Omental fat pad (tissue), 3 donors: ENCODE measurements at regions not wholly inside any gene's neighbourhood (a gene's known extent, or its start where the extent isn't known, plus 50 kb on each side); places are given as distances from the start of the nearest gene placed in this dataset.

Source experiments
- ATAC-seq: fragments of 150-250 bp; one replicate; pipeline ENCODE4 v1.9.1; 2016; ENCODE audit warnings: mild to moderate bottlenecking, moderate library complexity; ENCODE audit not compliant: low FRiP score
- DNase-seq: peaks from one replicate; pipeline ENCODE4 v3.0.0-alpha.2; 2019; ENCODE audit warnings: low spot score
- TF ChIP-seq, protein P1 (sequence below), 3 donors: fragments of 450-650 bp; IDR thresholded peaks; one replicate each; pipeline ENCODE4 v1.5.1; 2016 to 2017; ENCODE audit warnings: antibody characterized with exemption in 3 of 3, mild to moderate bottlenecking in 3 of 3, moderate library complexity in 2 of 3

DNA sequence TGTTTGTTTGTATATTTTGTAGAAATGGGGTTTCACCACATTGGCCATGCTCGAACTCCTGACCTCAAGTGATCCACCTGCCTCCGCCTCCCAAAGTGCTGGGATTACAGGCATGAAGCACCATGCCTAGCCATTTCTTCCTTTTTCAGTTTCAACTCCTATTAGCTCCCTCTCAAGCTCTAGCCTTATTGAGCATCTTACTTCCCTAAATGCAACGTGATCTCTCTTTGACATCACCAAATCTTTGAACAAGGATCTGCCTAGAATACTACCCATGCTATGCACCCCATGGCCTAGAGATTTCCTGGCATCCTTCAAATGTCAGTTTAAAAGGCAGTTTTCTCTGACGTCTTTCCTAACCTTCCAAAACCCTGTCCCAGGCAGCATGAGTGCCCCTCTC, 91.1 kb upstream of the NR5A2 start:
- DNase-seq (no peak), ATAC-seq (no peak)
- TF ChIP-seq, protein P1, sequence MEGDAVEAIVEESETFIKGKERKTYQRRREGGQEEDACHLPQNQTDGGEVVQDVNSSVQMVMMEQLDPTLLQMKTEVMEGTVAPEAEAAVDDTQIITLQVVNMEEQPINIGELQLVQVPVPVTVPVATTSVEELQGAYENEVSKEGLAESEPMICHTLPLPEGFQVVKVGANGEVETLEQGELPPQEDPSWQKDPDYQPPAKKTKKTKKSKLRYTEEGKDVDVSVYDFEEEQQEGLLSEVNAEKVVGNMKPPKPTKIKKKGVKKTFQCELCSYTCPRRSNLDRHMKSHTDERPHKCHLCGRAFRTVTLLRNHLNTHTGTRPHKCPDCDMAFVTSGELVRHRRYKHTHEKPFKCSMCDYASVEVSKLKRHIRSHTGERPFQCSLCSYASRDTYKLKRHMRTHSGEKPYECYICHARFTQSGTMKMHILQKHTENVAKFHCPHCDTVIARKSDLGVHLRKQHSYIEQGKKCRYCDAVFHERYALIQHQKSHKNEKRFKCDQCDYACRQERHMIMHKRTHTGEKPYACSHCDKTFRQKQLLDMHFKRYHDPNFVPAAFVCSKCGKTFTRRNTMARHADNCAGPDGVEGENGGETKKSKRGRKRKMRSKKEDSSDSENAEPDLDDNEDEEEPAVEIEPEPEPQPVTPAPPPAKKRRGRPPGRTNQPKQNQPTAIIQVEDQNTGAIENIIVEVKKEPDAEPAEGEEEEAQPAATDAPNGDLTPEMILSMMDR (IDR thresholded peaks at IDR 0.05) = no peak

DNA sequence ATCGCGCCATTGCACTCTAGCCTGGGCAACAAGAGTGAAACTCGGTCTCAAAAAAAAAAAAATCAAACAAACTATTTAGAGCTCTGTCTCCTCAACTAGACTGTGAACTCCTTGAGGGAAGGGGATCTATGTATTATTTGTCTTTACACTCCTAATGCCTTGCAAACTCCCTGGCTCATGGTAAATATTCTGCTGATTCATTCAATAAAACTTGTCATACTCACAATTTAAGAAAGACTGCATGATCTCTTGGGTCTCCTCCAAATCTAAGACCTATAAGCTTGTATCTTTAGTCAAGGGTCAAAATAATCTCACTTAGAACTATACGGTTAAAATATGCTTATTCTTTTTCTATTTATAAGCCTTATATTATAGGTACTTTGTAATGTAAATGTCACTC, 90.3 kb upstream of the NR5A2 start:
- DNase-seq (no peak), ATAC-seq (no peak)
- TF ChIP-seq, protein P1 (IDR thresholded peaks at IDR 0.05) = no peak

DNA sequence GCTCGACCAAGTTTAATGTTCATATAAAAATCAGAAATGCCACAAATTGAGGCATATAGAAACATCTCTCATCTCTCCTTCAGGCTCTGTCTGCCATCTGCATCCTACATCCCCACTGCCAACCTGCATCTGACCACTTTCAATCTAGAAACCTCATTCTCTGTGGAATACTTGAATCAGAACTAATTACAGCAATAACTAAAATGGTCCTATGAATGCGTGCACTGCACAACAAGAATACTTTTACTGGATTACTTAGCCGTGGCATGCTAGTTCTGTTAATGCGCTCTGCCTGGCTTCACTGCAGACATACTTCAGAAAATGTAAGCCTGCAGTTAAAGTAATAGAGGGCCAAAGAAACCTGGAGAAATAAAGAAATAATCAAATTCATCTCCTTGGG, 89.8 kb upstream of the NR5A2 start:
- DNase-seq = no peak
- ATAC-seq = no peak
- TF ChIP-seq, protein P1 (IDR thresholded peaks at IDR 0.05) = no peak

DNA sequence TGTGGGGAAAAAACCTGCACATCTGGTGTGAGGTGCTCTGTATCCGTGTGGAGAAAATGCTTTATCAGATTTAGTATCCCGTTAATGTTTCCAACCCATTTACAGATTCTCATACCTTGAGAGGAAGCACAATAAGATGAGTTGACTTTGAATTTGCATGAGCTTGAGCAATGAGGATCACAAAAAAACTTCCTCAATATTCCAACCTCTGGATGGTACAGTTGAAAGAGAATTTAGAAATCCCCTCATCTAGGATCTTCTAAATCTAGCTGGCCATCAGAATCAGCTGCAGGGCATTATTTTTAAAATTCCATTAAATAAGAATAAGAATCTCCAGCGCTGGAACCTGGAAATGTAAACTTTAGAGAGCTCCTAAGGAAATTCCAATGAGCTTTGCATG, 82.5 kb upstream of the NR5A2 start:
- TF ChIP-seq, protein P1 (IDR thresholded peaks at IDR 0.05) = no peak
- no peak for ATAC-seq
- DNase-seq = no peak

DNA sequence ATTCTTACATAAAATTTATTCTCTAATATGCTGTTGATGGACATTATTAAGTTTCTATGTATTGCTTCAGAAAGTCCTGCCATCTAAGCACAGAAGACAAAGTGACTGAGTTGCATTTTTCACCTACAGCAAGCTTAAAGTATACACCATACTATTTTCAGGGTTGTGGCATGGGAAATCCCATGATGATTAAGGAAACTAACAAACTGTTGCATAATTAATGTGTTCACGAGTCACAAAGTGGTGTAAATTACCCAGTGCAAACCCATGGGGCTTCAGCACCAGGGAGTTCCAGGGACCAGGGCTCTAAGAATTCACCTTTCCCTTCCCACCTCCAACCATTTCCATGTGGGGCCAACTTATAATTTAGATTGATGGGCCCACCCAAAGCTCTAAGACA, 81.9 kb upstream of the NR5A2 start:
- DNase-seq (no peak), ATAC-seq (no peak)
- TF ChIP-seq, protein P1 (IDR thresholded peaks at IDR 0.05) = no peak

DNA sequence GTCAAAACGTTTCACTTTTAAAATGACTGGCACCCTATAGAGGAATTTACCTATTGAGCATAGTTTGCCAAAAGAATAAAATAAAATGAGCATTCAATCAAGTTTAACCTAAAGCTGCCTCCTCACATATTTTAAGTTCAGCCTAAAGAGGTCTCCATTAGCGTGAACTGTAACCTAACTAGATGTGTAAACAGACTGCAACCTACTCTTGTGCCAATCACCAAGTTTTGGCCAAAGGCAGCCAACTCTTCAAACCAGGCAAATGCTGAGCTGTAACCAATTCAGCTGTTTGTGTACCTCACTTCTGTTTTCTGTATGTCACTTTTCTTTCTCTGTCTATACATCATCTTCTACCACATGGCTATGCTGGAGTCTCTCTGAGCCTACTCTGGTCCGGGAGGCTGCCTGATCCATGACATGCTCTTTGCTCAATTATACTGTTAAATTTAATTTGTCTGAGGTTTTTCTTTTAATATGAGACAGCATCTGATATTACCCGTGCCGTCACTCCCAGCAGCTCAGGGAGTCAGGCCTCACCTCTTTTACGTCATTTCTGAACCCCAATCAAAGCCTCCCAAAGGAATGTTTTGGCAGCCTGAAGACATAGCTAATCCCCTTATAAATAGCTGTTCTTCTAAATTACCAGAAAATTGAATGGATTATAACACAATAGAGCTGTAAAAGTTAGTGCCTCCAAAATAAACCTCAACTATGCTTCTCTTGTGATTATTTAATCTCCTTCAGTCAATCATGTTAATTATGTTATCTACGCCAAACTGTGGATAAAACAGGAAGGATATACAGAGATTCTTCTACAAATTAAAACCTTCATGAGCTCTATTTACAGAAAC, 81.0 kb upstream of the NR5A2 start:
- TF ChIP-seq, protein P1 (IDR thresholded peaks at IDR 0.05) = no peak
- ATAC-seq (no peak), DNase-seq (no peak)
